CD14-positive monocyte (primary cell): ENCODE measurements at regions not wholly inside any gene's neighbourhood (a gene's known extent, or its start where the extent isn't known, plus 50 kb on each side); places are given as distances from the start of the nearest gene placed in this dataset.

Experiments used
- DNase-seq, 3 donors: peaks; one replicate each; pipeline ENCODE4 v3.0.0-alpha.2; 2011 to 2022
- H2AFZ ChIP-seq: 2 replicates; pipeline ENCODE4 v1.6.0; 2012; ENCODE audit warnings: mild to moderate bottlenecking, low read depth, low read length, inconsistent platforms; ENCODE audit not compliant: insufficient read depth, poor library complexity, severe bottlenecking
- H3K27ac ChIP-seq, 2 donors: 1 replicate in 1 of 2; 2 replicates in 1 of 2; pipeline ENCODE4 v1.5.1; 2012 to 2013; ENCODE audit warnings: low read length in 2 of 2, control low read depth in 1 of 2, inconsistent platforms in 1 of 2, low read depth in 1 of 2, mild to moderate bottlenecking in 1 of 2
- H3K27me3 ChIP-seq, 2 donors: one replicate each; pipeline versions ENCODE4 v1.6.0 to v1.6.1; 2011 to 2013; ENCODE audit warnings: low read length in 2 of 2; ENCODE audit not compliant: control insufficient read depth in 2 of 2, insufficient read depth in 2 of 2
- H3K36me3 ChIP-seq, 2 donors: replicated peaks in 1 of 2; 1 replicate in 1 of 2; 2 replicates in 1 of 2; pipeline versions ENCODE4 v1.5.1 to v1.6.1; 2012 to 2013; ENCODE audit warnings: low read length in 2 of 2, control low read depth in 1 of 2, inconsistent platforms in 1 of 2, mild to moderate bottlenecking in 1 of 2; ENCODE audit not compliant: insufficient read depth in 2 of 2, control insufficient read depth in 1 of 2
- H3K4me1 ChIP-seq, 2 donors: 1 replicate in 1 of 2; 2 replicates in 1 of 2; pipeline versions ENCODE4 v1.5.1 to v1.6.1; 2012 to 2013; ENCODE audit warnings: low read length in 2 of 2, control low read depth in 1 of 2, inconsistent platforms in 1 of 2, mild to moderate bottlenecking in 1 of 2, moderate library complexity in 1 of 2; ENCODE audit not compliant: insufficient read depth in 2 of 2, control insufficient read depth in 1 of 2
- H3K4me2 ChIP-seq: replicated peaks from 2 replicates; pipeline ENCODE3; 2012; ENCODE audit warnings: low read length, moderate library complexity, mild to moderate bottlenecking; ENCODE audit not compliant: poor library complexity, severe bottlenecking; ENCODE audit errors: extremely low read depth
- H3K4me3 ChIP-seq, 3 experiments: fragments of 200-600 bp in 1 of 3; sonication (generic) in 1 of 3; replicated peaks in 1 of 3; 1 replicate in 2 of 3; 2 replicates in 1 of 3; pipeline ENCODE4 v1.5.1; 2011 to 2013; ENCODE audit warnings: low read length in 3 of 3, mild to moderate bottlenecking in 3 of 3, control low read depth in 2 of 3, low read depth in 2 of 3, inconsistent platforms in 1 of 3, moderate library complexity in 1 of 3
- H3K79me2 ChIP-seq: 2 replicates; pipeline ENCODE4 v1.6.0; 2012; ENCODE audit warnings: mild to moderate bottlenecking, control low read depth, inconsistent platforms, low read length, moderate library complexity; ENCODE audit not compliant: insufficient read depth
- H3K9ac ChIP-seq: 2 replicates; pipeline ENCODE4 v1.6.0; 2017; ENCODE audit warnings: low read length, mild to moderate bottlenecking; ENCODE audit not compliant: insufficient read depth, poor library complexity, severe bottlenecking
- H3K9me3 ChIP-seq, 2 donors: replicated peaks in 1 of 2; 1 replicate in 1 of 2; 2 replicates in 1 of 2; pipeline versions ENCODE4 v1.5.1 to v1.6.1; 2012 to 2013; ENCODE audit warnings: low read length in 2 of 2, control low read depth in 1 of 2; ENCODE audit not compliant: control insufficient read depth in 1 of 2, insufficient read depth in 1 of 2
- H4K20me1 ChIP-seq: 2 replicates; pipeline ENCODE4 v1.6.0; 2012; ENCODE audit warnings: mild to moderate bottlenecking, low read length, control low read depth, moderate library complexity; ENCODE audit not compliant: insufficient read depth
- H3K27ac Mint-ChIP-seq, 7 donors: one replicate each; pipeline ENCODE4 v1.8.0; 2020; ENCODE audit warnings: mild to moderate bottlenecking in 7 of 7, mixed read lengths in 7 of 7, moderate library complexity in 6 of 7, inconsistent platforms in 2 of 7
- H3K27me3 Mint-ChIP-seq, 3 donors: one replicate each; pipeline ENCODE4 v1.8.0; 2021 to 2022; ENCODE audit warnings: low read depth in 3 of 3, mild to moderate bottlenecking in 3 of 3, mixed read lengths in 3 of 3, moderate library complexity in 3 of 3, inconsistent platforms in 1 of 3
- H3K36me3 Mint-ChIP-seq, 2 donors: one replicate each; pipeline ENCODE4 v1.8.0; 2020; ENCODE audit warnings: mixed read lengths in 2 of 2, inconsistent platforms in 1 of 2, mild to moderate bottlenecking in 1 of 2
- H3K4me1 Mint-ChIP-seq: one replicate; pipeline ENCODE4 v1.8.0; 2020; ENCODE audit warnings: mild to moderate bottlenecking, mixed read lengths
- H3K4me3 Mint-ChIP-seq, 2 donors: one replicate each; pipeline ENCODE4 v1.8.0; 2020; ENCODE audit warnings: mild to moderate bottlenecking in 2 of 2, mixed read lengths in 2 of 2, moderate library complexity in 1 of 2
- H3K9me3 Mint-ChIP-seq, 7 donors: one replicate each; pipeline ENCODE4 v1.8.0; 2020 to 2022; ENCODE audit warnings: mixed read lengths in 7 of 7, mild to moderate bottlenecking in 6 of 7, moderate library complexity in 6 of 7, inconsistent platforms in 2 of 7
- CTCF ChIP-seq: fragments of 200-600 bp; IDR thresholded peaks from one replicate; pipeline ENCODE4 v1.8.0; 2022; ENCODE audit warnings: antibody characterized with exemption, mild to moderate bottlenecking
- WGBS: methylation state at CpG from one replicate; pipeline ENCODE4 v1.1.5; 2013; ENCODE audit warnings: missing lambda C conversion rate; ENCODE audit not compliant: insufficient coverage; 5-methylcytosine and 5-hydroxymethylcytosine counted together
- intact Hi-C, 2 donors: fragments of 100-400 bp; cut with micrococcal nuclease; formaldehyde crosslinking; loops; one replicate each; pipeline versions ENCODE4 v1.15.0 to v1.15.1; 2023

- intact Hi-C loops = no loop called here
- 47% methylated on average over 3 of the region's 6 CpGs for WGBS
Observed at GRCh38 chr20:10984913-10985312, 311.1 kb upstream of the JAG1 start.

GRCh38 chr20:10985536-10985935, 311.7 kb upstream of the JAG1 start:
- H3K27me3 Mint-ChIP-seq = peaks cover 0 to 1% (median 0%) of the 10 kb centered on the region in 3 donors
- no peaks in the 10 kb centered on the region for H3K36me3 Mint-ChIP-seq
- no peaks in the 10 kb centered on the region for H4K20me1 ChIP-seq
- no peak overlapping the region for H3K4me2 ChIP-seq
- no peaks in the 10 kb centered on the region for H3K79me2 ChIP-seq
- no peak overlapping the region for H3K4me3 ChIP-seq
- no peak overlapping the region for H3K4me3 Mint-ChIP-seq
- intact Hi-C loops = no loop called here
- no peak overlapping the region for H2AFZ ChIP-seq
- no peaks in the 10 kb centered on the region for H3K4me1 ChIP-seq
- no peaks in the 10 kb centered on the region for H3K27me3 ChIP-seq
- no peak overlapping the region for H3K9ac ChIP-seq
- H3K4me1 Mint-ChIP-seq = no peaks in the 10 kb centered on the region
- no CpG with 5 or more reads among the region's 1 CpG for WGBS
- no peak for TF ChIP-seq CTCF
- peaks cover 0 to 2% of the 10 kb centered on the region in 2 donors for H3K9me3 ChIP-seq
- H3K27ac ChIP-seq = no peak overlapping the region
- no peak overlapping the region for H3K27ac Mint-ChIP-seq
- peaks cover 0 to 6% (median 3%) of the 10 kb centered on the region in 7 donors for H3K9me3 Mint-ChIP-seq
- H3K36me3 ChIP-seq = no peaks in the 10 kb centered on the region
- no peak for DNase-seq

More at GRCh38 chr20:10984913-10985312, 311.1 kb upstream of the JAG1 start:
- DNase-seq = no peak
- H3K36me3 Mint-ChIP-seq = no peaks in the 10 kb centered on the region
- no peaks in the 10 kb centered on the region for H3K27me3 ChIP-seq
- H3K9me3 Mint-ChIP-seq = peaks cover 0 to 6% (median 3%) of the 10 kb centered on the region in 7 donors
- no peak overlapping the region for H3K4me2 ChIP-seq
- H3K79me2 ChIP-seq = no peaks in the 10 kb centered on the region
- no peak overlapping the region for H3K27ac ChIP-seq
- H3K27me3 Mint-ChIP-seq = peaks cover 0 to 1% (median 0%) of the 10 kb centered on the region in 3 donors
- H2AFZ ChIP-seq = no peak overlapping the region
- no peaks in the 10 kb centered on the region for H3K4me1 ChIP-seq
- no peaks in the 10 kb centered on the region for H3K36me3 ChIP-seq
- no peaks in the 10 kb centered on the region for H3K4me1 Mint-ChIP-seq
- no peak overlapping the region for H3K4me3 ChIP-seq
- no peak overlapping the region for H3K27ac Mint-ChIP-seq
- no peak for TF ChIP-seq CTCF
- H4K20me1 ChIP-seq = no peaks in the 10 kb centered on the region
- H3K9me3 ChIP-seq = peaks cover 0 to 2% of the 10 kb centered on the region in 2 donors
- no peak overlapping the region for H3K9ac ChIP-seq
- no peak overlapping the region for H3K4me3 Mint-ChIP-seq
